ENCODE measurements at regions not wholly inside any gene's neighbourhood (a gene's known extent, or its start where the extent isn't known, plus 50 kb on each side); places are given as distances from the start of the nearest gene placed in this dataset.

DNA sequence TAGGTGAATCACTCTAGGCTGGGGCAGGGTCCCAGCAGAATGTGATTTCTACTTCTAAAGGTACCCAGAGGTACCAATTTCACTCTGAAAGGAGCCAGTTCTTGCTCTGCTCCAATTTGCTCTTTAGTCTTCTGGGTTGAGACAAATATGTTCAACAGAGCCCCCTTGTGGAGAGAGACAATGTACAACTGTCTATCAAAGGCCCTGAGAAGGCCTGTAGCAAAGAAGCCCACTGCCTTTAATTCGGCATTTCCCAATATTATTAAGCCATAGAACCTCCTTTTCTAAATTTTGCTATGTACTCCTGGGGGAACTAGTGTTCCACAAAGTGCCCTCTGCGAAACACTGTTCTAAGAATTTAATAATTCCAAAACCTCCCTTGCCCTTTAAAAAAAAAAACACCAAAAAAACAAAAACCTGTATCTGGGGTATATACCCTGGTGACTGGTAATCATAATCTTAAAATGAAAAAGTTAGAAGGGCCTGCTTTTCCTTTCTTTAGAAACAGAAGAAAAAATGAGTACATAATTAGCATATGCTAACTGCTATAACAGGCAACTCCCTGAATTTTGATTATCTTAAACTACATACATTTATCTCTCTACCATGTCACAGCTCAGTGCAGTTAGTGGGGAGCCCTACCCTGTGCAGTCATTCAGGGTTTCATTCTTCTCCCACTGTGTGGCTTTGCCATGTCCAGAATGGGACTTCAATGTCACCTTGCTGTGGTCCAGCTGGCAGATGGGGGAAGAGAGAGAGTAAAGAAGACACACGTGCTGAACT is 160.9 kb upstream of the BMPER start:
- Mint-ChIP-seq H3K27ac (no peak overlapping the region), H3K4me1 (no peaks in the 10 kb centered on the region), H3K9me3 (ENCODE audit: insufficient read depth) (no peaks in the 10 kb centered on the region), H3K27me3 (no peaks in the 10 kb centered on the region), H3K4me3 (no peak overlapping the region)
- Histone ChIP-seq H3K9me3 (ENCODE audit: control extremely low read depth in 1 of 3, control insufficient read depth in 2 of 3, insufficient read depth in 1 of 3, low read length in 2 of 3) (peaks cover 0 to 3% (median 0%) of the 10 kb centered on the region in 3 donors), H2AFZ (ENCODE audit: insufficient read depth, low read depth, low read length, poor library complexity, severe bottlenecking) (no peak overlapping the region), H3K4me2 (replicated peaks; ENCODE audit: low read depth, low read length, poor library complexity, severe bottlenecking) (no peak overlapping the region), H4K20me1 (ENCODE audit: control insufficient read depth, insufficient read depth, low read length, poor library complexity, severe bottlenecking) (no peaks in the 10 kb centered on the region), H3K9ac (ENCODE audit: low read length) (no peak overlapping the region), H3K79me2 (ENCODE audit: control insufficient read depth, insufficient read depth, low read length) (no peaks in the 10 kb centered on the region), H3K4me3 (ENCODE audit: control extremely low read depth in 1 of 5, extremely low read depth in 1 of 5, insufficient read depth in 1 of 5, low read depth in 2 of 5, low read length in 4 of 5) (no peak overlapping the region), H3K36me3 (replicated peaks in 1 of 2; ENCODE audit: control extremely low read depth in 1 of 2, control insufficient read depth in 1 of 2, extremely low read depth in 1 of 2, insufficient read depth in 2 of 2, low read length in 1 of 2) (no peaks in the 10 kb centered on the region), H3K27me3 (replicated peaks in 1 of 4; ENCODE audit: control extremely low read depth in 1 of 4, control insufficient read depth in 3 of 4, insufficient read depth in 4 of 4, low read length in 3 of 4) (no peaks in the 10 kb centered on the region), H3K4me1 (ENCODE audit: control insufficient read depth in 2 of 2, insufficient read depth in 2 of 2, low read length in 2 of 2) (no peaks in the 10 kb centered on the region), H3K27ac (ENCODE audit: low read length in 2 of 2) (no peak overlapping the region)
- DNase-seq (no peak), ATAC-seq (ENCODE audit: low read depth) (no peak)
- intact Hi-C loops (cut with micrococcal nuclease), result no loop called here
- WGBS (ENCODE audit: insufficient coverage), result 92% methylated on average over 2 of the region's 3 CpGs
- POLR2A ChIA-PET, result no interaction called here
- TF ChIP-seq, protein P1, sequence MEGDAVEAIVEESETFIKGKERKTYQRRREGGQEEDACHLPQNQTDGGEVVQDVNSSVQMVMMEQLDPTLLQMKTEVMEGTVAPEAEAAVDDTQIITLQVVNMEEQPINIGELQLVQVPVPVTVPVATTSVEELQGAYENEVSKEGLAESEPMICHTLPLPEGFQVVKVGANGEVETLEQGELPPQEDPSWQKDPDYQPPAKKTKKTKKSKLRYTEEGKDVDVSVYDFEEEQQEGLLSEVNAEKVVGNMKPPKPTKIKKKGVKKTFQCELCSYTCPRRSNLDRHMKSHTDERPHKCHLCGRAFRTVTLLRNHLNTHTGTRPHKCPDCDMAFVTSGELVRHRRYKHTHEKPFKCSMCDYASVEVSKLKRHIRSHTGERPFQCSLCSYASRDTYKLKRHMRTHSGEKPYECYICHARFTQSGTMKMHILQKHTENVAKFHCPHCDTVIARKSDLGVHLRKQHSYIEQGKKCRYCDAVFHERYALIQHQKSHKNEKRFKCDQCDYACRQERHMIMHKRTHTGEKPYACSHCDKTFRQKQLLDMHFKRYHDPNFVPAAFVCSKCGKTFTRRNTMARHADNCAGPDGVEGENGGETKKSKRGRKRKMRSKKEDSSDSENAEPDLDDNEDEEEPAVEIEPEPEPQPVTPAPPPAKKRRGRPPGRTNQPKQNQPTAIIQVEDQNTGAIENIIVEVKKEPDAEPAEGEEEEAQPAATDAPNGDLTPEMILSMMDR (IDR thresholded peaks at IDR 0.05), result no peak
- TF ChIP-seq EZH2 (IDR thresholded peaks at IDR 0.05; ENCODE audit: borderline replicate concordance, insufficient read depth, low read depth, low read length, poor library complexity, severe bottlenecking), result no peak
- CTCF ChIA-PET, result no interaction called here

DNA sequence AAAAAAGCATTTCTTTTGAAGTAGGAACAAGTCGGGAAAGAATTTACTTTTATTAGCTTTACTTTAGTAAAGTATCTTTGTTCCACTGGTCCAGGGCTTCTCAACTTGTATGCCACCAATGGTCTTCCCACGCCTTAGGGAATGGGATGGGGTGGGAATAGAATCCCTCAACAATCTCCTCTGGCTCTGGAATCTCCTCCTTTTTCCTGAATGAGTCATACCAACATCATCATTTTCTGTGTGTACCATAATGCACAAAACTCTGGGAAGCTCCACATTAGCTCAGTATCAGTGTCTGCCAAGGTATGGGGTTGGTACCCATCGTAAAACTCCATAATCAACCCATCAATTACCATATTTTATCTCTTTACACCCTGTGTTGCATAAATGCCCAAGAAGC is 159.4 kb upstream of the BMPER start:
- WGBS (ENCODE audit: insufficient coverage), result no CpG with 5 or more reads among the region's 3 CpGs
- Mint-ChIP-seq H3K4me3 (no peak overlapping the region), H3K27ac (no peak overlapping the region), H3K9me3 (ENCODE audit: insufficient read depth) (no peaks in the 10 kb centered on the region), H3K27me3 (no peaks in the 10 kb centered on the region), H3K4me1 (no peaks in the 10 kb centered on the region)
- no peaks in the 10 kb centered on the region for H4K20me1 ChIP-seq (ENCODE audit: control insufficient read depth, insufficient read depth, low read length, poor library complexity, severe bottlenecking)
- no peaks in the 10 kb centered on the region for H3K4me1 ChIP-seq (ENCODE audit: control insufficient read depth in 2 of 2, insufficient read depth in 2 of 2, low read length in 2 of 2)
- no peaks in the 10 kb centered on the region for H3K36me3 ChIP-seq (replicated peaks in 1 of 2; ENCODE audit: control extremely low read depth in 1 of 2, control insufficient read depth in 1 of 2, extremely low read depth in 1 of 2, insufficient read depth in 2 of 2, low read length in 1 of 2)
- no peaks in the 10 kb centered on the region for H3K27me3 ChIP-seq (replicated peaks in 1 of 4; ENCODE audit: control extremely low read depth in 1 of 4, control insufficient read depth in 3 of 4, insufficient read depth in 4 of 4, low read length in 3 of 4)
- intact Hi-C loops (cut with micrococcal nuclease), result no loop called here
- H3K4me2 ChIP-seq (replicated peaks; ENCODE audit: low read depth, low read length, poor library complexity, severe bottlenecking), result no peak overlapping the region
- no peak overlapping the region for H3K4me3 ChIP-seq (ENCODE audit: control extremely low read depth in 1 of 5, extremely low read depth in 1 of 5, insufficient read depth in 1 of 5, low read depth in 2 of 5, low read length in 4 of 5)
- no peak overlapping the region for H3K9ac ChIP-seq (ENCODE audit: low read length)
- H3K27ac ChIP-seq (ENCODE audit: low read length in 2 of 2), result no peak overlapping the region
- no peak for TF ChIP-seq EZH2 (IDR thresholded peaks at IDR 0.05; ENCODE audit: borderline replicate concordance, insufficient read depth, low read depth, low read length, poor library complexity, severe bottlenecking)
- TF ChIP-seq, protein P1 (IDR thresholded peaks at IDR 0.05), result no peak
- H3K79me2 ChIP-seq (ENCODE audit: control insufficient read depth, insufficient read depth, low read length), result no peaks in the 10 kb centered on the region
- H3K9me3 ChIP-seq (ENCODE audit: control extremely low read depth in 1 of 3, control insufficient read depth in 2 of 3, insufficient read depth in 1 of 3, low read length in 2 of 3), result peaks cover 0 to 3% (median 0%) of the 10 kb centered on the region in 3 donors
- ATAC-seq (ENCODE audit: low read depth), result no peak
- no peak for DNase-seq
- no peak overlapping the region for H2AFZ ChIP-seq (ENCODE audit: insufficient read depth, low read depth, low read length, poor library complexity, severe bottlenecking)
- ChIA-PET POLR2A (no interaction called here), CTCF (no interaction called here)
